Endothelial cell of umbilical vein (primary cell): ENCODE measurements at regions not wholly inside any gene's neighbourhood (a gene's known extent, or its start where the extent isn't known, plus 50 kb on each side); places are given as distances from the start of the nearest gene placed in this dataset.

Experiments used
- CTCF ChIP-seq, 2 donors: IDR thresholded peaks; 1 replicate in 1 of 2; 2 replicates in 1 of 2; pipeline ENCODE4 v1.5.1; 2011; ENCODE audit warnings: low read length in 2 of 2, mild to moderate bottlenecking in 2 of 2, moderate library complexity in 2 of 2, control low read depth in 1 of 2, inconsistent platforms in 1 of 2, low read depth in 1 of 2; ENCODE audit not compliant: insufficient read depth in 1 of 2; ENCODE audit errors: extremely low read depth in 1 of 2
- EZH2 ChIP-seq: IDR thresholded peaks from 2 replicates; pipeline ENCODE4 v1.6.1; 2012; ENCODE audit warnings: borderline replicate concordance, low read depth, mild to moderate bottlenecking, moderate library complexity, low read length, inconsistent platforms; ENCODE audit not compliant: severe bottlenecking
- JUN ChIP-seq: IDR thresholded peaks from 2 replicates; pipeline ENCODE4 v1.6.1; 2011; ENCODE audit warnings: borderline replicate concordance, low read depth; ENCODE audit not compliant: insufficient read length, insufficient read depth
- MYC ChIP-seq: IDR thresholded peaks from one replicate; pipeline ENCODE4 v1.6.1; 2011; ENCODE audit warnings: mild to moderate bottlenecking, low read depth, low read length
- POLR2A ChIP-seq: IDR thresholded peaks from 2 replicates; pipeline ENCODE4 v1.6.1; 2012; ENCODE audit warnings: low read depth, mild to moderate bottlenecking, control low read depth, low read length

DNA sequence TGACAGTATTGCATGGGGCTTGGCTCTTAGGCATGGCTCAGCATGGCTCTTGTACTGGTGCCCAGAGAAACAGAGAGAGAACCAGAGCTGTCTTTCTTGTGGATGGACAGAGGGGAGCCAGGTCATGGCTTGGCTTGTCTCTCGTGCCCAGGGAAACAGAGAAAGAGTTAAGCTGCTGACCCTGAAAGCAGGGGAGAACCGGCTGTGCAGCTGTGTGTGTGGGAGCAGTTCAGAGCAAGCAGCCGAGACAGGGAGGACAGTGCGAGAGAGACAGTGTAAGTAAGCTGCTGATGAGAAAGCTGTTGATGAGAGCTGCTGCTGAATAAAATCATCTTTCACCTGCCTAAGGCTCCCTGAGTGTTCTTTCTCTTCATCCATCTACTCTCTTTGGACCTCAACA, 61.3 kb upstream of the DDHD1 start:
- TF ChIP-seq CTCF (IDR thresholded peaks at IDR 0.05; ENCODE audit: extremely low read depth in 1 of 2, insufficient read depth in 1 of 2, low read depth in 1 of 2, low read length in 2 of 2) (no peak), EZH2 (no peak), JUN (no peak), POLR2A (no peak), MYC (no peak)
